ENCODE measurements at regions not wholly inside any gene's neighbourhood (a gene's known extent, or its start where the extent isn't known, plus 50 kb on each side); places are given as distances from the start of the nearest gene placed in this dataset.

DNA sequence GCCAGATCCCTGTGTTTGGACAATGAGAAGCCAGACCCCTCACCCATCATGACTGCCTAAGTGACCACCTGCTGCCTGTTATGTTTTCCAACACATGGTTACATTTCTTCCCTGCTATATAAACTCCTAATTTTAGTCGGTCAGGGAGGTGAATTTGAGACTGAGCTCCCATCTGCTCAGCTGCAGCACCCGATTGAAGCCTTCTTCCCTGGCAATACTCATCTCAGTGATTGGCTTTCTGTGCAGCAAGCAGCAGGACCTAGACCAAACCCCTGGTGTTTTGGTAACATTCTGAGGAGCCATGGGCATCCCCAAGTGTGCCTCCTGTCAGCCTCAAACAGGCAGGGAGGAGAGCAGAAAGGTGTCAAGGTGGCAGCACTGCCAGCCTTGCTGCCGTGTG is 141.2 kb downstream of the CD8B2 start:
- DNase-seq (ENCODE audit: low spot score) = no peak
- TF ChIP-seq CTCF (IDR thresholded peaks at IDR 0.05; ENCODE audit: extremely low read depth, missing control alignments) = no peak

DNA sequence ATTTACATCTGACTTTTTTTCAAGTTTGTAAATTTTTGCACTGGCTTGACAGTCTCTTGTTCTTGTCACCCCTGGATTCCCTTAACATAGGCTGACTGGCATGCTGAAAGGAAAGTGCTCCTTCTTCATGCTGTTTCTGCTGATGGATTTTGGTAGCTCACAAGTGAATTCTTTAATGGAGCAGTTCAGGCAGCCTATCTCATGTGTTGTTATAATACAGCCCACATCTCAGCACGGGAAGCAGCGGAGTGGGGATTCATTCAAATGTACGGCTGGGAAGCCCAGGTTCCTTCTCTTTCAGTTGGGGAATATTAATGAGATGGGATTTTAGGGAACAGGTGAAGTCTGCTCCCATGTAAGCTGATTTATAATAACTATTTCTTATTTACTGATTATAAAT is 142.8 kb downstream of the CD8B2 start:
- TF ChIP-seq CTCF (IDR thresholded peaks at IDR 0.05; ENCODE audit: extremely low read depth, missing control alignments) = no peak
- DNase-seq (ENCODE audit: low spot score) = no peak

DNA sequence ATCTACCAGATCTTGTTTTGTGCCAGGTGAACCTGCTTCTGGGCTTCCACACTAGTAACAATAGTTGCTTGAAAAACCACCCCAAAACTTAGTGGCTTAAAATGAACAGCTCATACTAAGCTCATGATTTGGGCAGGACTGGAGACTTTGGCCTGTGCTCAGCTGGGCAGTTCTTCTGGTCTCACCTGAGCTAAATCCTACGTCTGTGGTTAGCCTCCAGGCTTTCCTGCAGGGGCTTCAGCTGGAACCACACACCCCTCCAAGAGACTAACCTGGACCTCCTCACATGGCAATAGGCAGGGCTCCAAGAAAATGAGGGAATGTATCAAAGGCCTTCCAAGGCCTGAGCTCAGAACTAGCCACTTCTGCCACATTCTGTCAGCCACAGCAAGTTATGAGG is 144.1 kb downstream of the CD8B2 start:
- TF ChIP-seq CTCF (IDR thresholded peaks at IDR 0.05; ENCODE audit: extremely low read depth, missing control alignments) = no peak
- DNase-seq (ENCODE audit: low spot score) = no peak

- DNase-seq (ENCODE audit: low spot score) = no peak
- no peak for TF ChIP-seq CTCF (IDR thresholded peaks at IDR 0.05; ENCODE audit: extremely low read depth, missing control alignments)
These were observed 150.9 kb downstream of the CD8B2 start for GRCh38 chr2:106638043-106638442.

GRCh38 chr2:106638580-106638979 is 151.4 kb downstream of the CD8B2 start:
- TF ChIP-seq CTCF (IDR thresholded peaks at IDR 0.05; ENCODE audit: extremely low read depth, missing control alignments) = no peak
- no peak for DNase-seq (ENCODE audit: low spot score)

DNA sequence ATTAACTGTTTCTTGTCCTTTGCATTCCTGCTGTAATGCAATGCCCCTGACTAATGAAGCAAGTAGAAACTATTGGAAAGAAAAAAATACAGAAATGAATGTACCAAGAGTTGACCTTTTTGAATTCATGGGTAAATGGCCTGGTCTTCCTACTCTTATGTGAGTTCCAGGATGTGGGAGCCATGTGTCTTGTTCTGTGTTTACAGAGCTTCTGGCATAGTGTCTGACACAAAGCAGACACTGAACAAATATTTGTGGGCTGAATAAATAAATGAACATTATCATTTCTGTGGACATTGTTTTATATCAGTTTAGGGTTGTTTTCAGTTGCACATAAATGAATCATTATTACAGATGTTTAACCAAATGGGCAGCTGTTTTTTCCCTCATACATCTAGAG is 155.5 kb downstream of the CD8B2 start:
- DNase-seq (ENCODE audit: low spot score) = no peak
- no peak for TF ChIP-seq CTCF (IDR thresholded peaks at IDR 0.05; ENCODE audit: extremely low read depth, missing control alignments)

GRCh38 chr2:106644623-106645022 is 157.5 kb downstream of the CD8B2 start:
- TF ChIP-seq CTCF (IDR thresholded peaks at IDR 0.05; ENCODE audit: extremely low read depth, missing control alignments) = no peak
- DNase-seq (ENCODE audit: low spot score) = no peak
